CD4-positive, alpha-beta T cell treated with Interleukin-17A for 4 hours (primary cell): ENCODE measurements at regions not wholly inside any gene's neighbourhood (a gene's known extent, or its start where the extent isn't known, plus 50 kb on each side); places are given as distances from the start of the nearest gene placed in this dataset.

ENCODE experiments used
- DNase-seq: peaks from one replicate; pipeline ENCODE4 v3.0.0-alpha.2; 2020; ENCODE audit warnings: mixed read lengths

DNA sequence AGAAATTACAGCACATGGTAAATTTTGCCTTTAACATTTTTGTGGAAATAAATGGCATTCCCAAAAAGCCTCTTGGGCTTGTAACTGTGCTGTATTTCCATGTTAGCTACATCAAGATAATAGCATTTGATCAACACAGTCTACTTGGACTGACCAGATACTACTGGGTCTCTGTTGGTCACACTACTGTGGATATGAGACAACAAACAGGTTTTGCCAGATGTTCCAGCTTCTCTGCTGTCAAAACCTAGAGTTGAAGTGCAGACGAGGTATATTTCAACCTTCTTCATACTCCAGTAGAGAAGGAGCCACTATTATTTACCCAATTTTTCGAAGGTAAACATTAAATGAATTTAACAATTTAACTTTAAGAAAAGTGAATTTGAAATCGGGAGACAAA, 284.7 kb upstream of the CITED2 start:
- no peak for DNase-seq

GRCh38 chr6:139657119-139657518, 282.7 kb upstream of the CITED2 start:
- no peak for DNase-seq

- no peak for DNase-seq
These were observed 281.6 kb upstream of the CITED2 start for GRCh38 chr6:139655783-139656705.

- no peak for DNase-seq
These were observed 280.7 kb upstream of the CITED2 start for GRCh38 chr6:139654888-139655782.

GRCh38 chr6:139654309-139654708, 279.9 kb upstream of the CITED2 start:
- DNase-seq, result no peak

- DNase-seq, result no peak
These were observed 278.7 kb upstream of the CITED2 start for GRCh38 chr6:139653111-139653510.

DNA sequence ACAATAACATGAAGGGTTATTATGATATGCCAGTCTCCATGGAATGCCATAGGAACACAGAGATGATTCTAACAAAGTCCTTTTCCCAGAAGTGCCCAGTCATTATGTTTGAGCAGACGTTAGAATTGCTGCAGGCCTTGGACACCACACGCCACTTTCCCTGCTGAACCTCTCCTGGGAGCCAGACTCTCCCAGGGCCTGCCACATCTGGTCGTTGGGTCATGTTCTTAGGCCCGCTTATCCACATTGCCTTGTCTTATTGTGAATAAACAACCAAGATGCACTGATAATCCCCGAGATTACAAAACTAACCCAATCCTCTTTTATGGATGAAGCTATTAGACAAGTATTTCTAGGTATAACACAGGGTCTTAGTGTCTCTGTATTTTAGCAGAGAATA, 276.5 kb upstream of the CITED2 start:
- DNase-seq, result no peak

GRCh38 chr6:139649732-139650131, 275.3 kb upstream of the CITED2 start:
- no peak for DNase-seq

DNA sequence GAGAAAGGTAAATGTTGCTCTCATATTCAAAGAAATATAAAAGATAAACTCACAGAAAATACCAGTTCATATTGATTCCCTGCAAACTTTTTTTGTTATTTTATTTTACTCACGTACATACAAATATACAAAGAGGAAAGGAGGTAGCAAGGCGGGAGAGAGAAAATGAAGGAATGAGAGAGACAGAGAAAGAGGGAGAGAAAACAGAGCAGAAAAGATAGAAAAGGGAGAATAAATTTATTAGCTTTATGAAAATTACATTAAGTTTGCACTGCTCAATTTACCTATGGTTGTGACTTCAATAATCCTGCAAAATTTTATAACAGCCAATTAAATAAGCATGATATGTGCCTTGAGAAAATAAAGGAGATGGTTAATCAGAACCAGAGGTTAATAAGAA, 274.7 kb upstream of the CITED2 start:
- no peak for DNase-seq

GRCh38 chr6:139648430-139649000, 274.1 kb upstream of the CITED2 start:
- DNase-seq, result no peak

GRCh38 chr6:139647841-139648240, 273.4 kb upstream of the CITED2 start:
- DNase-seq, result no peak

GRCh38 chr6:139647016-139647415, 272.6 kb upstream of the CITED2 start:
- DNase-seq, result no peak

- no peak for DNase-seq
These were observed 270.4 kb upstream of the CITED2 start for GRCh38 chr6:139644821-139645220.

GRCh38 chr6:139643986-139644385, 269.5 kb upstream of the CITED2 start:
- DNase-seq, result no peak

DNA sequence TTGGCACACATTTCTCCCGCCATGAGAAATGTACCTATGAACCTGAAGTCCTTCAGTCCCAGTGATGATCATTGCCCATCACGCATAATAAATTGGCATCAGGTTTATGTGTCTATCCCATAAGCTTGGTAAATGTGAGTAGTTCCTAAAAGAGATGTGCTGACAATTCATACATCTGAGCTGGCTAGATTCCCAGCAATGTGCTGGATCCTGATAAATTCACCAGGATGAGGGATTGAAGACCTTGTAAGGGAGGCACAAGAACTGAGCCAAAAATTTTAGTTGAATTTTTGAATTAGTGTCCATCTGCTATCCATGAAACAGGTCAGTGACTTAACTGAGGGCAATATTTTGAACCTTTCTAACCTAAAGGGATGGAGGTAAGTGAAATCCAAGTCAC, 267.9 kb upstream of the CITED2 start:
- DNase-seq, result no peak

DNA sequence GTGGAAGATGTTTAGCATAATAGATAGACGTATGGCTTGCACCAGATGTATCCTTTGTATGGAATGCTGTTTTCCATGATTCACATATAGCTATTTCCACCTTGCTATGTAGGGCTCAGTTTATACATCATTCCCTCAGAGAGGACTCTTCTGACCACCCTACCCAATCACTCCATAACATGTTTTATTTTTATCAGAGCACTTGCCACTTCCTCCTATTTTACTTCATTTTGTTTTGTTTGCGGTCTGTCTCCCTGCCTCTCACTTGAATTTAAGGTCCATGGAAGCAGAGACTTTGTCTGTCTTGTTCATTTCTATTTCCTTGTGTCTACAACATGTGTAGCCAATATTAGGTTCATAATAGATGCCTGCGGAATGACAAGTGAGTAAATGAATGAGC, 266.9 kb upstream of the CITED2 start:
- no peak for DNase-seq

- no peak for DNase-seq
These were observed 266.5 kb upstream of the CITED2 start for GRCh38 chr6:139640921-139641320.

GRCh38 chr6:139640448-139640847, 266.0 kb upstream of the CITED2 start:
- no peak for DNase-seq

DNA sequence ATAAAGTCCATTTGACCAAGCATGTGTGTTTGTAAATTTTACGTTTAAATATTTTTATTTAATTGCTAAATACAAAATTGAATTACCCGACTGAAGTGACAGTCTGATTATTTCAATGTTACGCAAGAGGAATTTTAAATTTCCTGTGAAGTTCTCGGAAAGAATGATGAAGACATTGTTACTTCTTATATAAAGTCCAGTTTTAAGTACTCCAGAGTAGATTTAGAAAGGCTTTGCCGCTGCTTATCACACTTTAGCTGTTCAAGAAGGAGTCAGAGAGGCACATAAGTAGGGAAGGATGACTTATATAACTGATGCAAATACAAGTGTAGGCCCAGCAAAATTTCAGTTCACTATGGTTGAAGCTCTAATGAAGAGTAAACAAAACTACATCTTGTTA, 265.1 kb upstream of the CITED2 start:
- no peak for DNase-seq

DNA sequence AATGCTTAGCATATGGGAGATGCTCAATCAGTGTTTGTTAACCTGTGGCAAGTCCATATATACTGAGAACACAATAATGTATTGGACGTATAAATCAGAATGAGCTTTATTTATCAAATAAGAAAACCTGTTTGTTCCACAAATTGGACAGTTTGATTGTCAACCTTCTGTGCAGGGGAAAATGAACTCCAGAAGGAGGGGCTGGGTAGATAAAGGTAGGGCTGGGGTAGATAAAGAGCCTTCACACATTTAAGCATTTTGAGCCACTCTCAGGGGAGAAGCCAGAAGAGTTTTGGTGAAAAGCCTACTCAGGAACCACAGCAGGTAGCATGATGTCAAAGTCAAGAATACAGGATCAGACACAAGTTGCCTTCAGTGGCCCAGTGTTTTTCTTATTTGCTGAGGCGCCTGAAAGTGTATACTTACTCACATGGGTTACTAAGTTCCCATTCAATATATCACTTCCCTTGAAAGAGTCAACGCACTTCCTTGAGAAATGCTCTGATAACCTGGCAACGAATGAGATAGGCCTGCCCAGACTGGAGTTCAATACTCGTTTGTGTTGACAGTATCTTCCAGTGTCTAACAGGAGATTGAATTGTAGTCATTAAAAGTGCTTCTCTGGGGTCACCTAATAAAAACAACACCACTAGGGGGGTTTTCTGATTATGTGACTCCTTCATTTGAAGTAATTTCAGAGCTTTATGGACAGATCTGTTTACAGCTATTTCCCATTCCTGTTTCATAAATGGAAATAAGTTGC, 263.9 kb upstream of the CITED2 start:
- DNase-seq, result no peak

DNA sequence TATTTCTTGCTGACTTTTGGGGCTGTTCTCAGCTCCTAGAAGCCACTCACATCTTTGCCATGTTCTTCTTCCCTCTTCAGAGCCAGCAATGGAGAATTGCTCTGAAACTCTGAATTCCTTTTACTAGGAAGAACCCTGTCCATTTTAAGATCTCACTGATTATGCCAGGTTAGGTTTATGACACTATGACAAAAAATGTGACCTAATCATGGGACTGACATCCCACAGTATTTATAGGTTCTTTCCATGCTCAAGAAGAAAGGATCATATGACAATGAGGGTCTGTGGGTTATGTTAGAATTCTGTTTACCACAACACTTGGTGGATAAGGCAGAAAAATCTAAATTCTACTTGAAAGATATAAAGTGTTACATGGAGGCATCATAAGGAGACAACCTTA, 263.3 kb upstream of the CITED2 start:
- no peak for DNase-seq

GRCh38 chr6:139636391-139636790, 261.9 kb upstream of the CITED2 start:
- no peak for DNase-seq
